Activated T-helper 1 cell treated with Interleukin-2 at 50 U/mL for 16 hours (primary cell): ENCODE measurements at regions not wholly inside any gene's neighbourhood (a gene's known extent, or its start where the extent isn't known, plus 50 kb on each side); places are given as distances from the start of the nearest gene placed in this dataset.
A peak's percentile ranks its signal among the peaks of the same experiment; 100 is the strongest.

Experiments used
- DNase-seq: peaks from one replicate; pipeline ENCODE4 v3.0.0-alpha.2; 2020; ENCODE audit warnings: low read depth

- no peak for DNase-seq
Measured at GRCh38 chr17:5694551-5694950, 110.2 kb upstream of the NLRP1 start.

GRCh38 chr17:5695480-5695879, 111.2 kb upstream of the NLRP1 start:
- no peak for DNase-seq

GRCh38 chr17:5698959-5699358, 114.7 kb upstream of the NLRP1 start:
- DNase-seq, result no peak

- DNase-seq, result no peak
Measured at GRCh38 chr17:5699814-5700213, 115.5 kb upstream of the NLRP1 start.

- no peak for DNase-seq
Measured at GRCh38 chr17:5700745-5701144, 116.4 kb upstream of the NLRP1 start.

GRCh38 chr17:5701381-5701780, 117.1 kb upstream of the NLRP1 start:
- DNase-seq, result no peak

GRCh38 chr17:5702951-5703510, 118.7 kb upstream of the NLRP1 start:
- DNase-seq, result no peak

- no peak for DNase-seq
Measured at GRCh38 chr17:5703736-5704135, 119.4 kb upstream of the NLRP1 start.

GRCh38 chr17:5705081-5705875, 121.0 kb upstream of the NLRP1 start:
- no peak for DNase-seq

- no peak for DNase-seq
Measured at GRCh38 chr17:5705876-5706576, 121.7 kb upstream of the NLRP1 start.

- peak; percentile 22 for DNase-seq
Measured at GRCh38 chr17:5706577-5707210, 122.4 kb upstream of the NLRP1 start.

- no peak for DNase-seq
Measured at GRCh38 chr17:5707482-5707881, 123.2 kb upstream of the NLRP1 start.

- DNase-seq, result no peak
Measured at GRCh38 chr17:5708344-5708743, 124.0 kb upstream of the NLRP1 start.

GRCh38 chr17:5711344-5711743, 127.0 kb upstream of the NLRP1 start:
- no peak for DNase-seq

GRCh38 chr17:5714993-5715392, 130.7 kb upstream of the NLRP1 start:
- no peak for DNase-seq

- DNase-seq, result no peak
Measured at GRCh38 chr17:5715478-5715877, 131.2 kb upstream of the NLRP1 start.

GRCh38 chr17:5718726-5719125, 134.4 kb upstream of the NLRP1 start:
- DNase-seq, result no peak

- no peak for DNase-seq
Measured at GRCh38 chr17:5719976-5720375, 135.7 kb upstream of the NLRP1 start.

GRCh38 chr17:5730373-5730772, 146.1 kb upstream of the NLRP1 start:
- DNase-seq, result no peak

- no peak for DNase-seq
Measured at GRCh38 chr17:5740937-5741336, 156.6 kb upstream of the NLRP1 start.

- no peak for DNase-seq
Measured at GRCh38 chr17:5741810-5742209, 157.5 kb upstream of the NLRP1 start.

- no peak for DNase-seq
Measured at GRCh38 chr17:5745111-5745813, 161.0 kb upstream of the NLRP1 start.
